Right renal pelvis (tissue), 4 donors: ENCODE measurements at regions not wholly inside any gene's neighbourhood (a gene's known extent, or its start where the extent isn't known, plus 50 kb on each side); places are given as distances from the start of the nearest gene placed in this dataset.

Experiments used
- DNase-seq, 4 donors: peaks; one replicate each; pipeline ENCODE4 v3.0.0-alpha.2; 2013; ENCODE audit warnings: low read depth in 4 of 4, low spot score in 3 of 4, missing footprints in 1 of 4

- no peak for DNase-seq
Observed at GRCh38 chr10:110373857-110374654, 69.3 kb upstream of the SMNDC1 start.

GRCh38 chr10:110375121-110375520 is 70.4 kb upstream of the SMNDC1 start:
- DNase-seq = no peak

DNA sequence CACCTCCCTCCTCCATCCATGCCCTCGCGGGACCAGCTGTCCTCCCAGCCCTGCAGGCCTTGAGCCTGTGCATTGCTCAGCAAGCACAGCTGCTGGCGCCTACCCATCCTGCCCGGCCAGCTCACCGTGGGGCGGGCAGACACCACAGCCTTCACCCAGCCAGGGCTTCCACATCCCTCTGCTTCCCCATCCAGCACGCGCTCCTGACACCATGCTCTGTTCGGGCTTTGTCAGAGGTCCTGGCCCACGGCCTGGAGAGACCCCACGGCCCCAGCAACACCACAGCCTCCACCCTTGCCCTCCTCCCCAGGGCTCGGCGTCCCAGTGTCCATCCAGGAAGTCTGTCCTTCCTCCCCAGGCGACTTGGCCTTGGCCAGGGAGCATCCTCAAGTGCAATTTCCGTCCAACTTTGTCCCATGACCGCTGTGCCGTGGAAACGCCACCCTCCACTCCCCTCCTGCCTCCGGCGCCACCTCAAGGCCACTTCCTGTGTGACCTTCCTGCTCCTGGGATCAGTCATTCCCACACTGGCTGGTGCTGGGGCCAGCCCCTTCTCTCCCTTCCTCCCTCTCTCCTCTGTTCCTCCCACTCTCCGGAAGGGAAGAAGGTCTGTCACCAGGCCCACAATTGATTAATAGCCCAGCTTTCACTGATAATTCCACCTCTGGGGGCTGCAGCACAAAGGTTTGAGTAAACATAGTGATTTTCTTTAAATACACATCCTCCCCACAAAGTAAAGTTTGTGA is 71.5 kb upstream of the SMNDC1 start:
- peak in 1 of 4 donors; percentile 45 for DNase-seq

GRCh38 chr10:110376767-110377160 is 72.0 kb upstream of the SMNDC1 start:
- DNase-seq = no peak

DNA sequence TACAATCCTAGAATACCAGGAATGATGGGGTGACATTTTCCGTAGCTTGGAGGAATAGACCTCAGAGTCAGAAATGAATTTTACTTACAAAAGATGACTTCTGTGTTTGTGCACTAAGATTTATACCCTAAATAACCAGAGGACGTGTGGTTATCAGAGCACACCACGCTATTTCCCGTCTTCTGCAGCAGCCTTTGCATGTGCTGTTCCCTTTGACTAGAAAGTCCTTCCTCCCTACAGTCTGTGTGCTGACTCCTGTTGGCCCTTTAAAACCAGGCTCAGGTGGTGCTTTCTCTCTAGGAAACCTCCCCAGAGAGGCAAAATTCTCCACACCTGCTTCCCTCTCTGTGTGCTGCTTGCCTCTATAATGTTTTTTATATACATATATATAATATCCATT is 73.3 kb upstream of the SMNDC1 start:
- DNase-seq = no peak

- no peak for DNase-seq
Observed at GRCh38 chr10:110378533-110379108, 73.9 kb upstream of the SMNDC1 start.

DNA sequence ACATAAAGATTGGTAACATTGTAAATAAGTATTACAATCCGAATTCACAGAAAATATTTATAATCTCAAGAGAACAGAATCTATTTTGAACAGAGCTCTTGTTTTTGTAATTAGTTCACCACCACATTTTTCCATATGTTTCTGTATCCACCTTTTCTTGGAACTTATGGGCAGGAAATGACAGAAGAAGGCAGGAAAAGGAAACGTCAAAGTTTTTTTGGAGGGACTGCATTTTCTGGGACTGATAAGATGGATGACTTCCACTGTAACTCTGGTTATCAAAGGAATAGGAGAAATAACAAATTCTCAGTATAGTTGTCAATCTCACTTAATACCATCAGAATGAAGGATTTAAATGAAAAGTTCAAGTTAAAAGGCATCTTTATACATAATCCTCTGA is 75.1 kb upstream of the SMNDC1 start:
- no peak for DNase-seq

DNA sequence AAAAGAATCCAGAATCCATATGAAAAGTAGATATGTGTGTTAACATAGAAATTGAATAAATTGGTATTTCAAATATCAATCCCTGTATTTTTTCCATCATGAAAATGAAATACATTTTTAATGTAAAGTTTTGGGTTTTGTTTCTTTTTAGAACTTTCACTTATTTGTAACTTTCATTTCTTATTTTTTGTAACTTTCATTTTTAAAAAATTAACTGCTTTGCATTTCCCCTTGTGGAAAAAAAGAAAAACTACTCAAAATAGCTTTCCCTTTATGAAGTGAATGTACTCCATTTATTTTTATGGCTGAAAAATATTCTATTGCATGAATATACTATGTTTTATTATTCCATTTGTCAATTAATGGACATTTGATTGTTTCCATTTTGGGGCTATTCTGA is 75.6 kb upstream of the SMNDC1 start:
- no peak for DNase-seq

DNA sequence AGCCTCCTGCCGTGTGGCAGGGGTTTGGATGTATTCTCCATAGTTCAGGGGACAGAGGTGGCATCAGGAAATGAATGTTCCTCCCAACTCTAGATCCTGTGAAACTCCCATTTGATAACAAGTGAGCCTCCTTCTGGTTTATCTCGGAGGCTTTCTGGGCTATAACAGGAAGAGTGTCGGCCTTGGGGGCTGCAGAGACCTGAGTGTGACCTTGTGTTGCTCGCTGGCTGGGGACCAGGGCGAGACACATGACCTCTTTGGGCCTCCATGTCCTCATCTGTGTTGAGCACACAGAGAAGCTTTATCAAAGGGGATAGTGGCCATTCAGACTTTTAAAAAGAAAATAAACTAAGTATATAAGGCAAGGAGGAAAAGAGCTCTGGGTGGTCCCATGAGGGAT is 78.0 kb upstream of the SMNDC1 start:
- DNase-seq = no peak

DNA sequence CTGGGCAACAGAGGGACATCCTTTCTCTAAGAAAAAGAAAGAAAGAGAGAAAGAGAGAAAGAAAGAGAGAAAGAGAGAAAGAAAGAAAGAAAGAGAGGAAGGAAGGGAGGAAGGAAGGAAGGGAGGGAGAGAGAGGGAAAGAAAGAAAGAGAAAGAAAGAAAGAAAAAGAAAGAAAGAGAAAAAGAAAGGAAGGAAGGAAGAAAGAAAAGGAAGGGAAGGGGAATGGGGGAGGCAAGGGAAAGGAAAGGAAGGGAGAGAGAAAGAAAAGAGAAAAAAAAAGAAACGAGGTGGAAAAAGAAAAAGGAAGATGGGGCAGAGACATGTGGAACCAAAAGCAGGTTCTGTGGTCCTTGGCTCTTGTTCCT is 82.9 kb upstream of the SMNDC1 start:
- DNase-seq = no peak

- no peak for DNase-seq
Observed at GRCh38 chr10:110387983-110388686, 83.4 kb upstream of the SMNDC1 start.

- no peak for DNase-seq
Observed at GRCh38 chr10:110388687-110389052, 84.0 kb upstream of the SMNDC1 start.

GRCh38 chr10:110389255-110389654 is 84.5 kb upstream of the SMNDC1 start:
- DNase-seq = no peak

DNA sequence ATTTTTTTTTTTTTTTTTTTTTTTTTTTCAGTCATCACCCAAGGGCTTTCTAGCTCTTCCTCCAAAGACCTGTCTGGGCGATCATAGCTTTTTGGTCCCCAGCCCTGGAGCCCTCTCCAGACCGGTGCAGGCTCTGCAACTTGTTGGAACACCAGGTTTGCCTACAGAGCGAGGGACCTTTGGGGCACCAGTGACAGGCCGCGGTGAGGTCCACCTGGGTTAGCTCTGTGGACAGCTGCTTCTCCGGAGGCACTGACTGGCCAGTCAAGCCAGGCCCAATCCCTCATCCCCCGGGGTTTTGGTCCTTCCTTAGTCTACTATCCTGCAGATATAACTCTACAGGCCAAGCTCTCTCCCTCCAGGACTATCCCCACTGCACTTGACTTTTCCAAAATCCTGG is 86.8 kb upstream of the SMNDC1 start:
- no peak for DNase-seq

- DNase-seq = no peak
Observed at GRCh38 chr10:110392121-110392520, 87.4 kb upstream of the SMNDC1 start.

- DNase-seq = no peak
Observed at GRCh38 chr10:110392868-110393740, 88.4 kb upstream of the SMNDC1 start.

- DNase-seq = no peak
Observed at GRCh38 chr10:110393866-110394265, 89.1 kb upstream of the SMNDC1 start.

DNA sequence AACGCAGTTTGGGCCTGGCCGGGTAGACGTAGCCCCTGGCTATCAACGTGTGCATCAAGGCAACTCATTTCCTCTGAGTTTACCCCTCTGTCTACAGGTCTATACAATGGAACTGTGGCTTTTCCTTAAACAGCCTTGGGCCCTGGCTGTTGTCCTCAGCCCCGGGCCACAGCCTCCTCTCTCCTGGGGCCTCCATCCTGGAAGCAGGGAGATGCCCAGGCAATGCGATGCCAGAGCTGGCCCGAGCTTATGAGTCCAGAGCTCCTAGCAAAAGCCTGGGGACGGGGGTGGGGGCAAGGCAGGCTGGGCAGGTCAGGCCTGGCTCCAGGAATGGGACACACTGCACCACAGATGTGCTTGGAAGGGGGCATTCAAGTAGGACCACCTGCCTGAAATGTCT is 89.6 kb upstream of the SMNDC1 start:
- DNase-seq = no peak

GRCh38 chr10:110394898-110395297 is 90.2 kb upstream of the SMNDC1 start:
- no peak for DNase-seq
